ENCODE measurements at regions not wholly inside any gene's neighbourhood (a gene's known extent, or its start where the extent isn't known, plus 50 kb on each side); places are given as distances from the start of the nearest gene placed in this dataset.

DNA sequence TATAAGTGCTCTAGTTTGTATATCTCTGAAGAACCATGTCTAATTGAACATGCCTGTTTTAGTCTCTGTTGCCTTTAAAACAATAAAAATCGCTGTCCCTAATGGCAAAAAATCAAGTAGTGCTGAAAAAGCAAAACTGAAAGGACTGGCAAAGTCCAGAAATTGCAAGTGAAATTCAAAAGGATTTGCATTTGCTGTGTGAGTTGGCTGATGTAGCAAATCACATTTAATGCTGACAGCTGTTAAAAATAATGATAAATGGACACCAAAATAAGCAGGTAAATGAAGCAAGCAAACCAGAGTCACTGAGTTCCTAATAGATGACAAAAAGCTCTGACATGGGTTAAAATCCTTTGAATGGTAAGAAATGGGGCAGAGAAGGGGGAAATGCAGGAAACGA is 874.1 kb downstream of the GRM8 start:
- no peaks in the 10 kb centered on the region for H3K27me3 ChIP-seq (ENCODE audit: control insufficient read depth, insufficient read depth, low read length)
- TF ChIP-seq, protein P1, sequence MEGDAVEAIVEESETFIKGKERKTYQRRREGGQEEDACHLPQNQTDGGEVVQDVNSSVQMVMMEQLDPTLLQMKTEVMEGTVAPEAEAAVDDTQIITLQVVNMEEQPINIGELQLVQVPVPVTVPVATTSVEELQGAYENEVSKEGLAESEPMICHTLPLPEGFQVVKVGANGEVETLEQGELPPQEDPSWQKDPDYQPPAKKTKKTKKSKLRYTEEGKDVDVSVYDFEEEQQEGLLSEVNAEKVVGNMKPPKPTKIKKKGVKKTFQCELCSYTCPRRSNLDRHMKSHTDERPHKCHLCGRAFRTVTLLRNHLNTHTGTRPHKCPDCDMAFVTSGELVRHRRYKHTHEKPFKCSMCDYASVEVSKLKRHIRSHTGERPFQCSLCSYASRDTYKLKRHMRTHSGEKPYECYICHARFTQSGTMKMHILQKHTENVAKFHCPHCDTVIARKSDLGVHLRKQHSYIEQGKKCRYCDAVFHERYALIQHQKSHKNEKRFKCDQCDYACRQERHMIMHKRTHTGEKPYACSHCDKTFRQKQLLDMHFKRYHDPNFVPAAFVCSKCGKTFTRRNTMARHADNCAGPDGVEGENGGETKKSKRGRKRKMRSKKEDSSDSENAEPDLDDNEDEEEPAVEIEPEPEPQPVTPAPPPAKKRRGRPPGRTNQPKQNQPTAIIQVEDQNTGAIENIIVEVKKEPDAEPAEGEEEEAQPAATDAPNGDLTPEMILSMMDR (IDR thresholded peaks at IDR 0.05; ENCODE audit: insufficient read depth, low read depth, low read length): no peak
- POLR2A ChIA-PET: no interaction called here
- H3K36me3 ChIP-seq (ENCODE audit: control insufficient read depth, insufficient read depth, low read length): no peaks in the 10 kb centered on the region
- DNase-seq (ENCODE audit: low read depth): no peak
- no peak overlapping the region for H3K4me3 ChIP-seq (ENCODE audit: low read depth, low read length)
- CTCF ChIA-PET: no interaction called here

- TF ChIP-seq, protein P1 (IDR thresholded peaks at IDR 0.05; ENCODE audit: insufficient read depth, low read depth, low read length): no peak
- DNase-seq (ENCODE audit: low read depth): no peak
- Histone ChIP-seq H3K36me3 (ENCODE audit: control insufficient read depth, insufficient read depth, low read length) (no peaks in the 10 kb centered on the region), H3K27me3 (ENCODE audit: control insufficient read depth, insufficient read depth, low read length) (no peaks in the 10 kb centered on the region), H3K4me3 (ENCODE audit: low read depth, low read length) (no peak overlapping the region)
- ChIA-PET CTCF (no interaction called here), POLR2A (no interaction called here)
These were observed 882.6 kb downstream of the GRM8 start for GRCh38 chr7:126370038-126370668.

GRCh38 chr7:126362746-126363145 is 890.0 kb downstream of the GRM8 start:
- DNase-seq (ENCODE audit: low read depth): no peak
- Histone ChIP-seq H3K4me3 (ENCODE audit: low read depth, low read length) (no peak overlapping the region), H3K27me3 (ENCODE audit: control insufficient read depth, insufficient read depth, low read length) (no peaks in the 10 kb centered on the region), H3K36me3 (ENCODE audit: control insufficient read depth, insufficient read depth, low read length) (no peaks in the 10 kb centered on the region)
- TF ChIP-seq, protein P1 (IDR thresholded peaks at IDR 0.05; ENCODE audit: insufficient read depth, low read depth, low read length): no peak
- ChIA-PET POLR2A (no interaction called here), CTCF (no interaction called here)

GRCh38 chr7:126361183-126361582 is 891.6 kb downstream of the GRM8 start:
- no peaks in the 10 kb centered on the region for H3K27me3 ChIP-seq (ENCODE audit: control insufficient read depth, insufficient read depth, low read length)
- no peak overlapping the region for H3K4me3 ChIP-seq (ENCODE audit: low read depth, low read length)
- CTCF ChIA-PET: no interaction called here
- DNase-seq (ENCODE audit: low read depth): no peak
- no peaks in the 10 kb centered on the region for H3K36me3 ChIP-seq (ENCODE audit: control insufficient read depth, insufficient read depth, low read length)
- POLR2A ChIA-PET: no interaction called here
- TF ChIP-seq, protein P1 (IDR thresholded peaks at IDR 0.05; ENCODE audit: insufficient read depth, low read depth, low read length): no peak

- no peaks in the 10 kb centered on the region for H3K36me3 ChIP-seq (ENCODE audit: control insufficient read depth, insufficient read depth, low read length)
- TF ChIP-seq, protein P1 (IDR thresholded peaks at IDR 0.05; ENCODE audit: insufficient read depth, low read depth, low read length): no peak
- no peak overlapping the region for H3K4me3 ChIP-seq (ENCODE audit: low read depth, low read length)
- DNase-seq (ENCODE audit: low read depth): no peak
- ChIA-PET POLR2A (no interaction called here), CTCF (no interaction called here)
- no peaks in the 10 kb centered on the region for H3K27me3 ChIP-seq (ENCODE audit: control insufficient read depth, insufficient read depth, low read length)
These were observed 912.9 kb downstream of the GRM8 start for GRCh38 chr7:126339813-126340212.
